MM.1S (cell line): ENCODE measurements at regions not wholly inside any gene's neighbourhood (a gene's known extent, or its start where the extent isn't known, plus 50 kb on each side); places are given as distances from the start of the nearest gene placed in this dataset.

Source experiments
- DNase-seq: peaks from one replicate; pipeline ENCODE4 v3.0.0-alpha.2; 2015
- H2AFZ ChIP-seq: fragments of 300-600 bp; sonication (generic); 2 replicates; pipeline ENCODE4 v1.6.0; 2016; ENCODE audit warnings: antibody characterized with exemption, low read length
- H3F3A ChIP-seq: fragments of 300-600 bp; sonication (generic); 2 replicates; pipeline ENCODE4 v1.6.1; 2016; ENCODE audit warnings: mild to moderate bottlenecking, antibody characterized with exemption, low read length, moderate library complexity, mixed read lengths; ENCODE audit not compliant: insufficient read depth
- H3K27ac ChIP-seq: fragments of 300-600 bp; sonication (generic); 2 replicates; pipeline ENCODE4 v1.5.1; 2016; ENCODE audit warnings: mild to moderate bottlenecking, low read length
- H3K27me3 ChIP-seq: fragments of 300-600 bp; sonication (generic); replicated peaks from 2 replicates; pipeline ENCODE4 v1.6.0; 2016; ENCODE audit warnings: low read length; ENCODE audit not compliant: insufficient read depth
- H3K36me3 ChIP-seq: fragments of 300-600 bp; sonication (generic); replicated peaks from 2 replicates; pipeline ENCODE4 v1.6.1; 2016; ENCODE audit warnings: mild to moderate bottlenecking, low read length, mixed read lengths; ENCODE audit not compliant: insufficient read depth
- H3K4me1 ChIP-seq: fragments of 300-600 bp; sonication (generic); 2 replicates; pipeline ENCODE4 v1.6.1; 2016; ENCODE audit warnings: low read length, mixed read lengths
- H3K4me2 ChIP-seq: fragments of 300-600 bp; sonication (generic); 2 replicates; pipeline ENCODE4 v1.6.0; 2016; ENCODE audit warnings: low read depth, low read length
- H3K4me3 ChIP-seq: fragments of 300-600 bp; sonication (generic); 2 replicates; pipeline ENCODE4 v1.5.1; 2016; ENCODE audit warnings: low read length, mixed read lengths
- H3K79me2 ChIP-seq: fragments of 300-600 bp; sonication (generic); 2 replicates; pipeline ENCODE4 v1.6.1; 2016; ENCODE audit warnings: mixed run types, low read length, mixed read lengths
- H3K9ac ChIP-seq: fragments of 300-600 bp; sonication (generic); 2 replicates; pipeline ENCODE4 v1.6.1; 2016; ENCODE audit warnings: low read length, mixed read lengths
- H3K9me2 ChIP-seq: fragments of 300-600 bp; sonication (generic); replicated peaks from 2 replicates; pipeline ENCODE4 v1.6.1; 2016; ENCODE audit warnings: mild to moderate bottlenecking, low read length, mixed read lengths; ENCODE audit not compliant: insufficient read depth
- H3K9me3 ChIP-seq: fragments of 300-600 bp; sonication (generic); replicated peaks from 2 replicates; pipeline ENCODE4 v1.6.1; 2016; ENCODE audit warnings: mild to moderate bottlenecking, low read length, mixed read lengths; ENCODE audit not compliant: insufficient read depth
- H4K20me1 ChIP-seq: fragments of 300-600 bp; sonication (generic); 2 replicates; pipeline ENCODE4 v1.6.1; 2016; ENCODE audit warnings: mild to moderate bottlenecking, low read length, moderate library complexity, mixed read lengths; ENCODE audit not compliant: insufficient read depth
- EZH2 ChIP-seq: fragments of 300-600 bp; sonication (generic); optimal IDR thresholded peaks from 2 replicates; pipeline ENCODE3; 2017; ENCODE audit warnings: low read depth, mild to moderate bottlenecking, antibody characterized with exemption, low read length, mixed read lengths
- EZH2phosphoT487 ChIP-seq: fragments of 300-600 bp; sonication (generic); IDR thresholded peaks from 2 replicates; pipeline ENCODE4 v1.6.1; 2018; ENCODE audit warnings: antibody characterized with exemption, low read length
- TF ChIP-seq, protein P1 (sequence below): fragments of 300-600 bp; sonication (generic); IDR thresholded peaks from 2 replicates; pipeline ENCODE4 v1.5.1; 2016; ENCODE audit warnings: antibody characterized with exemption, low read length, mixed read lengths

- Histone ChIP-seq H3K27me3 (no peaks in the 10 kb centered on the region), H3K4me2 (no peak overlapping the region), H3F3A (no peaks in the 10 kb centered on the region), H3K9me3 (no peaks in the 10 kb centered on the region), H3K27ac (no peak overlapping the region), H3K36me3 (no peaks in the 10 kb centered on the region), H3K9ac (no peak overlapping the region), H3K4me1 (no peaks in the 10 kb centered on the region), H2AFZ (no peak overlapping the region), H3K9me2 (no peaks in the 10 kb centered on the region), H3K4me3 (no peak overlapping the region), H3K79me2 (no peaks in the 10 kb centered on the region), H4K20me1 (no peaks in the 10 kb centered on the region)
- no peak for DNase-seq
- no peak for TF ChIP-seq EZH2phosphoT487
- TF ChIP-seq EZH2 = no peak
- TF ChIP-seq, protein P1, sequence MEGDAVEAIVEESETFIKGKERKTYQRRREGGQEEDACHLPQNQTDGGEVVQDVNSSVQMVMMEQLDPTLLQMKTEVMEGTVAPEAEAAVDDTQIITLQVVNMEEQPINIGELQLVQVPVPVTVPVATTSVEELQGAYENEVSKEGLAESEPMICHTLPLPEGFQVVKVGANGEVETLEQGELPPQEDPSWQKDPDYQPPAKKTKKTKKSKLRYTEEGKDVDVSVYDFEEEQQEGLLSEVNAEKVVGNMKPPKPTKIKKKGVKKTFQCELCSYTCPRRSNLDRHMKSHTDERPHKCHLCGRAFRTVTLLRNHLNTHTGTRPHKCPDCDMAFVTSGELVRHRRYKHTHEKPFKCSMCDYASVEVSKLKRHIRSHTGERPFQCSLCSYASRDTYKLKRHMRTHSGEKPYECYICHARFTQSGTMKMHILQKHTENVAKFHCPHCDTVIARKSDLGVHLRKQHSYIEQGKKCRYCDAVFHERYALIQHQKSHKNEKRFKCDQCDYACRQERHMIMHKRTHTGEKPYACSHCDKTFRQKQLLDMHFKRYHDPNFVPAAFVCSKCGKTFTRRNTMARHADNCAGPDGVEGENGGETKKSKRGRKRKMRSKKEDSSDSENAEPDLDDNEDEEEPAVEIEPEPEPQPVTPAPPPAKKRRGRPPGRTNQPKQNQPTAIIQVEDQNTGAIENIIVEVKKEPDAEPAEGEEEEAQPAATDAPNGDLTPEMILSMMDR = no peak
These were observed 1942.6 kb downstream of the PCDH7 start for GRCh38 chr4:32662803-32663202.

GRCh38 chr4:32672359-32672758 is 1952.2 kb downstream of the PCDH7 start:
- no peak overlapping the region for H3K9ac ChIP-seq
- no peaks in the 10 kb centered on the region for H3K9me2 ChIP-seq
- H3K4me2 ChIP-seq = no peak overlapping the region
- H3K79me2 ChIP-seq = no peaks in the 10 kb centered on the region
- H3K4me1 ChIP-seq = no peaks in the 10 kb centered on the region
- TF ChIP-seq, protein P1 = no peak
- no peak for TF ChIP-seq EZH2
- TF ChIP-seq EZH2phosphoT487 = no peak
- no peaks in the 10 kb centered on the region for H3K36me3 ChIP-seq
- no peaks in the 10 kb centered on the region; the same call in 1 of the 2 replicates for H3K9me3 ChIP-seq
- no peak overlapping the region for H3K4me3 ChIP-seq
- no peak overlapping the region for H2AFZ ChIP-seq
- no peaks in the 10 kb centered on the region for H3K27me3 ChIP-seq
- no peaks in the 10 kb centered on the region for H3F3A ChIP-seq
- H4K20me1 ChIP-seq = no peaks in the 10 kb centered on the region
- no peak overlapping the region for H3K27ac ChIP-seq
- no peak for DNase-seq

DNA sequence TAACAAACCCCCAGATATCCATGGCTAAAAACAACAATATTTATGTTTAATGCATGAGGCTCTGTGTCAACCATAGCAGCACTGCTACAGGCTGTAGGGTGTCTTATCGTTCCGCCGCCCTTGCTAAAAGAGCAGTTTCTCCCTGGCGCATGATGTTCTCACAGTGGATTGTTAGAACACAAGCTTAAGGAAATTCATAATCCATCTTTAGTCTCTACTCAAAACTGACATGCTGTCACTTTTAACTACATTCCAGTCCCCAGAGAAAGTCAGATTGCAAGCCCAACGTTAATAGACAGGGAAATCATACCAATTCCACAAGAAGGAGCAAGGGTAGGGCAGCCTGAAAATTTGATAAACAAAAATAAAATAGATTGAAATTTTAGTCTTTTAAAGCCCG is 1960.8 kb downstream of the PCDH7 start:
- TF ChIP-seq EZH2phosphoT487 = no peak
- no peak for TF ChIP-seq EZH2
- TF ChIP-seq, protein P1 = no peak

More for the DNA sequence above, 1960.8 kb downstream of the PCDH7 start:
- Histone ChIP-seq H3K4me2 (no peak overlapping the region), H3K27ac (no peak overlapping the region), H3K9ac (no peak overlapping the region), H3K9me3 (no peaks in the 10 kb centered on the region), H3K9me2 (no peaks in the 10 kb centered on the region), H3F3A (no peaks in the 10 kb centered on the region), H4K20me1 (no peaks in the 10 kb centered on the region), H3K27me3 (no peaks in the 10 kb centered on the region), H3K4me1 (no peaks in the 10 kb centered on the region), H3K79me2 (no peaks in the 10 kb centered on the region), H3K4me3 (no peak overlapping the region), H2AFZ (no peak overlapping the region), H3K36me3 (no peaks in the 10 kb centered on the region)
- no peak for DNase-seq
